ENCODE measurements at regions not wholly inside any gene's neighbourhood (a gene's known extent, or its start where the extent isn't known, plus 50 kb on each side); places are given as distances from the start of the nearest gene placed in this dataset.
A peak's percentile ranks its signal among the peaks of the same experiment; 100 is the strongest.

GRCh38 chr1:175864625-175865024 lies 121.2 kb upstream of the TNR start:
- no peak for DNase-seq

- DNase-seq, result no peak
These were observed 120.8 kb upstream of the TNR start for GRCh38 chr1:175864183-175864582.

GRCh38 chr1:175863299-175864050 lies 120.1 kb upstream of the TNR start:
- DNase-seq, result no peak

- DNase-seq, result no peak
These were observed 119.0 kb upstream of the TNR start for GRCh38 chr1:175862408-175862807.

- DNase-seq, result no peak
These were observed 118.4 kb upstream of the TNR start for GRCh38 chr1:175861626-175862367.

- DNase-seq, result no peak
These were observed 114.4 kb upstream of the TNR start for GRCh38 chr1:175857756-175858155.

GRCh38 chr1:175853681-175854080 lies 110.3 kb upstream of the TNR start:
- DNase-seq, result no peak

GRCh38 chr1:175851749-175852148 lies 108.4 kb upstream of the TNR start:
- DNase-seq, result no peak

GRCh38 chr1:175848329-175848728 lies 104.9 kb upstream of the TNR start:
- no peak for DNase-seq

- no peak for DNase-seq
These were observed 102.6 kb upstream of the TNR start for GRCh38 chr1:175845985-175846384.

- no peak for DNase-seq
These were observed 101.9 kb upstream of the TNR start for GRCh38 chr1:175845338-175845737.

- no peak for DNase-seq
These were observed 101.5 kb upstream of the TNR start for GRCh38 chr1:175844877-175845276.

GRCh38 chr1:175842550-175842949 lies 99.2 kb upstream of the TNR start:
- peak; percentile 52 for DNase-seq

GRCh38 chr1:175841738-175842187 lies 98.4 kb upstream of the TNR start:
- DNase-seq, result no peak

- DNase-seq, result peak; percentile 26
These were observed 97.4 kb upstream of the TNR start for GRCh38 chr1:175840787-175841186.

GRCh38 chr1:175839779-175840669 lies 96.6 kb upstream of the TNR start:
- peak; percentile 67 for DNase-seq

- no peak for DNase-seq
These were observed 91.2 kb upstream of the TNR start for GRCh38 chr1:175834597-175834996.

GRCh38 chr1:175833951-175834350 lies 90.6 kb upstream of the TNR start:
- no peak for DNase-seq

- DNase-seq, result no peak
These were observed 90.1 kb upstream of the TNR start for GRCh38 chr1:175833502-175833901.

GRCh38 chr1:175830500-175830899 lies 87.1 kb upstream of the TNR start:
- DNase-seq, result peak; percentile 22

- no peak for DNase-seq
These were observed 86.5 kb upstream of the TNR start for GRCh38 chr1:175829845-175830244.

- DNase-seq, result peak; percentile 70
These were observed 83.3 kb upstream of the TNR start for GRCh38 chr1:175826705-175827104.

- no peak for DNase-seq
These were observed 80.7 kb upstream of the TNR start for GRCh38 chr1:175824079-175824478.
